Heart right ventricle (tissue), 16 donors: ENCODE measurements at regions not wholly inside any gene's neighbourhood (a gene's known extent, or its start where the extent isn't known, plus 50 kb on each side); places are given as distances from the start of the nearest gene placed in this dataset.

Source experiments
- ATAC-seq, 8 donors: fragments of 200-7000 bp; cut with Tn5 transposase; one replicate each; pipeline ENCODE4 v1.9.1; 2020; ENCODE audit warnings: mild to moderate bottlenecking in 8 of 8, moderate library complexity in 8 of 8, moderate number of reproducible peaks in 1 of 8
- DNase-seq, 2 donors: peaks; one replicate each; pipeline ENCODE4 v3.0.0-alpha.2; 2020
- H3K27ac ChIP-seq, 10 donors: fragments of 200-600 bp; sonication (generic) in 2 of 10; one replicate each; pipeline versions ENCODE4 v1.5.0 to v1.8.0; 2020 to 2022; ENCODE audit warnings: mild to moderate bottlenecking in 3 of 10
- H3K27me3 ChIP-seq, 7 donors: fragments of 200-600 bp; one replicate each; pipeline ENCODE4 v1.8.0; 2021 to 2022; ENCODE audit warnings: mild to moderate bottlenecking in 2 of 7
- H3K36me3 ChIP-seq, 9 donors: fragments of 200-600 bp; sonication (generic) in 1 of 9; one replicate each; pipeline versions ENCODE4 v1.5.0 to v1.8.0; 2020 to 2022; ENCODE audit warnings: mild to moderate bottlenecking in 2 of 9
- H3K4me1 ChIP-seq, 9 donors: fragments of 200-600 bp; sonication (generic) in 1 of 9; one replicate each; pipeline versions ENCODE4 v1.5.0 to v1.8.0; 2020 to 2022; ENCODE audit warnings: mild to moderate bottlenecking in 4 of 9
- H3K4me3 ChIP-seq, 10 donors: fragments of 200-600 bp; sonication (generic) in 2 of 10; one replicate each; pipeline versions ENCODE4 v1.5.0 to v1.8.0; 2020 to 2022; ENCODE audit warnings: mild to moderate bottlenecking in 7 of 10, moderate library complexity in 2 of 10
- H3K9me3 ChIP-seq, 11 donors: fragments of 200-600 bp in 10 of 11; sonication (generic) in 2 of 11; one replicate each; pipeline versions ENCODE4 v1.5.0 to v1.8.0; 2013 to 2022; ENCODE audit warnings: mild to moderate bottlenecking in 2 of 11, control low read depth in 1 of 11, moderate library complexity in 1 of 11
- WGBS, 2 donors: extraction: QIAGEN DNeasy Blood & Tissue Kit; methylation state at CpG; one replicate each; pipeline ENCODE4 v1.1.7; 2013; ENCODE audit warnings: inconsistent platforms in 1 of 2; 5-methylcytosine and 5-hydroxymethylcytosine counted together
- intact Hi-C, 10 donors: fragments of 100-400 bp; cut with DNase I; formaldehyde crosslinking; loops; one replicate each; pipeline versions ENCODE4 v1.11.1 to v1.14.2; 2022
- TF ChIP-seq, protein P1 (sequence below), 9 donors: fragments of 200-600 bp; sonication (generic) in 2 of 9; IDR thresholded peaks; one replicate each; pipeline versions ENCODE4 v1.5.0 to v1.8.0; 2021 to 2022; ENCODE audit warnings: antibody characterized with exemption in 9 of 9, mild to moderate bottlenecking in 5 of 9, moderate library complexity in 1 of 9
- donor health status: Arrhythmogenic right ventricular cardiomyopathy.
- donor health status: ischemic (EF 13 %, LVEDD 7.1; RV severe dilation, severe dysfunction).
- donor health status: healthy with polysubstance abuse.
- donor health status: DM: no; HTN: yes; CAD: no.
- donor health status: DM: no; HTN: no; CAD: no.
- donor health status: ischemic (EF 25% LVEDD 6.9; RV normal size, moderate dysfunction).
- donor health status: ischemic (EF 25% LVEDD 5.7; RV mildly dilated, moderate dysfunction).
- donor health status: healthy.
- donor health status: DM: yes; HTN: yes; CAD: no.
- donor health status: Ischemic cardiomyopathy.
- donor health status: ischemic (EF 35%, LVEDD 5.7; RV mildly dilated, moderate dysfunction).
- donor health status: nonischemic (EF 11% LVEDD 7.7; RV severe dilation, severe dysfunction).
- donor health status: DM: yes; HTN: yes; CAD: no.
- donor health status: PGD.
- donor health status: ischemic (EF 29% LVEDD 5.4; RV normal size, mild dysfunction).
- donor health status: nonischemic (EF 23%, LVEDD 6.1; RV moderate dilation, normal function).

DNA sequence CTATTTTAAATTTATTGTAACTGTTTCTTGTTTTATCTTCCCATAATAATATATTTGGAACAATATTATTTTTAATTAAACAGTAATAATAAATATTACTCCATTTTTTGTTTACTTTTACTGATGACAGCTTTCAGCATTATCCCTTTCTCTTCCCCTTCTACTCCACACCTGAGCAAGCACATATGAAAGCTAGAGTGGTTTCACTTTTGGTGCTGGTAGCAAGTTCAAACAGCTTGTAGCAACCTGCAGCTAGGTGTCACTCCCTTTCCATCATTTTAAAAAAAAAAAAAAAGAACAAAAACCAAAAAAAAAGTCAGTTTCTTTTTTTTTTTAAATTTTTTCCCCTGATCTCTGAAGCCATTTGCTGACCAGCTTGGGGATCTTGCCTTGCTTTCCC is 801.8 kb downstream of the CCDC85A start:
- Histone ChIP-seq H3K4me3 (no peak overlapping the region), H3K27ac (no peak overlapping the region), H3K4me1 (no peaks in the 10 kb centered on the region), H3K9me3 (peaks cover 0 to 30% (median 1%) of the 10 kb centered on the region in 11 donors), H3K36me3 (no peaks in the 10 kb centered on the region), H3K27me3 (no peaks in the 10 kb centered on the region)
- no peak for ATAC-seq
- DNase-seq, result no peak
- TF ChIP-seq, protein P1, sequence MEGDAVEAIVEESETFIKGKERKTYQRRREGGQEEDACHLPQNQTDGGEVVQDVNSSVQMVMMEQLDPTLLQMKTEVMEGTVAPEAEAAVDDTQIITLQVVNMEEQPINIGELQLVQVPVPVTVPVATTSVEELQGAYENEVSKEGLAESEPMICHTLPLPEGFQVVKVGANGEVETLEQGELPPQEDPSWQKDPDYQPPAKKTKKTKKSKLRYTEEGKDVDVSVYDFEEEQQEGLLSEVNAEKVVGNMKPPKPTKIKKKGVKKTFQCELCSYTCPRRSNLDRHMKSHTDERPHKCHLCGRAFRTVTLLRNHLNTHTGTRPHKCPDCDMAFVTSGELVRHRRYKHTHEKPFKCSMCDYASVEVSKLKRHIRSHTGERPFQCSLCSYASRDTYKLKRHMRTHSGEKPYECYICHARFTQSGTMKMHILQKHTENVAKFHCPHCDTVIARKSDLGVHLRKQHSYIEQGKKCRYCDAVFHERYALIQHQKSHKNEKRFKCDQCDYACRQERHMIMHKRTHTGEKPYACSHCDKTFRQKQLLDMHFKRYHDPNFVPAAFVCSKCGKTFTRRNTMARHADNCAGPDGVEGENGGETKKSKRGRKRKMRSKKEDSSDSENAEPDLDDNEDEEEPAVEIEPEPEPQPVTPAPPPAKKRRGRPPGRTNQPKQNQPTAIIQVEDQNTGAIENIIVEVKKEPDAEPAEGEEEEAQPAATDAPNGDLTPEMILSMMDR (IDR thresholded peaks at IDR 0.05), result peak in 1 of 9 donors; percentile 20
- intact Hi-C loops, result loop anchor here in 1 of 10 donors (5.0 kb wide), 1 partner anchor 512 kb away; no protein-coding TSS in a partner anchor

DNA sequence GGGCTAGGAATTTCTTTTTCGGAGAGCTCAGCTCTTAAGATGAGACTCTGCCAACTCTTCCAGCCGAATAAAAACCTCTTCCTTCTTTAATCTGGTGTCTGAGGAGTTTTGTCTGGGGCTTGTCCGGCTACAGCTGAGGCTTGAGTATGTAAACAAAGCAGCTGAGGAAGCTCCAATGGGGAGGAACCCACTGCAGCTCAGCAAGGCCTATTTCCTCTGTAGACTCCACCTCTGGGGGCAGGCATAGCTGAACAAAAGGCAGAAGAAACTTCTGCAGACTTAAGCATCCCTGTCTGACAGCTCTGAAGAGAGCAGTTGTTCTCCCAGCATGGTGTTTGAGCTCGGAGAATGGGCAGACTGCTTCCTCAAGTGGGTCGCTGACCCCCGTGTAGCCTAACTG is 838.7 kb downstream of the CCDC85A start:
- peaks cover 0 to 38% (median 0%) of the 10 kb centered on the region in 11 donors for H3K9me3 ChIP-seq
- DNase-seq, result no peak
- no peak overlapping the region for H3K27ac ChIP-seq
- intact Hi-C loops, result no loop called here
- no peaks in the 10 kb centered on the region for H3K4me1 ChIP-seq
- no peaks in the 10 kb centered on the region for H3K27me3 ChIP-seq
- no peak overlapping the region for H3K4me3 ChIP-seq
- no peaks in the 10 kb centered on the region for H3K36me3 ChIP-seq
- TF ChIP-seq, protein P1 (IDR thresholded peaks at IDR 0.05), result no peak
- 71 to 72% methylated on average over 6 of the region's 6 CpGs for WGBS, 2 donors
- ATAC-seq, result no peak

DNA sequence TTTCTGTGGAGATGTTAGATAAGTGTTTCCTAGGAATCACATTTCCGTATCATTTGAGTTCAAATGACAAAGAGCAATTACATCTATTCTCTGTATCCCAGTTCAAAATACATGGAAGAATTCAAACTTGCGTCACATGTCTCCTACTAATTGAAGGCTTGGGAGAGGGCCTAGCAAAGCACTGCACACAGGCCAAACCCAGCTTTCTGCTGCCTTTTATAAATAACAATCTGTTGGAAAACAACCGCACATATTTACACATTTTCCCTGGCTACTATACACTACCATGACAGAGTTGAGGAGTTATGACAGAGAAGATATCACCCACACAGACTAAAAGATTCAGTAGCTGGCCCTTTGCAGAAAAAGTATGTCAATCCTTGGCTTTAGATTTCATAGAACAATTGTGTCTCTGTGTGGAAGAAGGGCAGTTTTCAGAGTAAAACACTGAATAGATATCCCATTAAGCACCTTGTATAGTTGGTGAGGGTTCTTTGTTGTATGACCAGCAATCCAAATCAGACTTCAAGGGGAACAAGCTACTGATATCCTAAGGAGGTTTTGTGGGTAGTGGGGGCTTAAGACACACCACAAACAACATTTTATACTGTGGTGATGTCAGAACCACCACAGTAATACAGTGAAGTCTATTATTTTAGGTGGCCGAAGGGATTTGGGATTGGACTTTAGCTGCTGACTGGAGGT is 861.3 kb downstream of the CCDC85A start:
- Histone ChIP-seq H3K4me3 (no peak overlapping the region), H3K36me3 (no peaks in the 10 kb centered on the region), H3K4me1 (no peaks in the 10 kb centered on the region), H3K27ac (no peak overlapping the region), H3K27me3 (no peaks in the 10 kb centered on the region), H3K9me3 (no peaks in the 10 kb centered on the region)
- WGBS, 2 donors, result 86 to 88% methylated on average over 4 of the region's 4 CpGs
- TF ChIP-seq, protein P1 (IDR thresholded peaks at IDR 0.05), result no peak
- ATAC-seq (no peak), DNase-seq (no peak)
- intact Hi-C loops, result no loop called here

DNA sequence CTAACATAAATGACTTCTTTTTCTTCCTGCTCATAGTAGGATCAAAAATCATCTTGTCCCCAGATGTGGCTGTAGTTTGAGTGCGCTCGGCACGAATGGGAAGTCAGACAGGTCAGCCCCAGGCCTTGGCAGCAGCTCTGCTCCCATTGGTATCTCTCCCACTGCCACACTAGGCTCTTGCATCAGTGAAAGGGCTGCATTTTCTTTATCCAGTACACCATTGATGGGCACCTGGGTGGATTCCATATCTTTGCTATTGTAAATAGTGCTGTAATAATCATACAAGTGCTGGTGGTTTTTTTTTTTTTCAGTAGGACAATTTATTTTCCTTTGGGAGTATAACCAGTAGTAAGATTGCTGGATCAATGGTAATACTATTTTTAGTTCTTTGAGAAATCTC is 865.5 kb downstream of the CCDC85A start:
- Histone ChIP-seq H3K9me3 (no peaks in the 10 kb centered on the region), H3K27ac (no peak overlapping the region), H3K4me3 (no peak overlapping the region), H3K36me3 (no peaks in the 10 kb centered on the region), H3K4me1 (no peaks in the 10 kb centered on the region), H3K27me3 (no peaks in the 10 kb centered on the region)
- intact Hi-C loops, result no loop called here
- WGBS, 2 donors, result 82 to 93% methylated on average over 3 of the region's 3 CpGs
- TF ChIP-seq, protein P1 (IDR thresholded peaks at IDR 0.05), result no peak
- no peak for ATAC-seq
- DNase-seq, result no peak
